ENCODE measurements at regions not wholly inside any gene's neighbourhood (a gene's known extent, or its start where the extent isn't known, plus 50 kb on each side); places are given as distances from the start of the nearest gene placed in this dataset.
"Not testable (repeated sequence)": the region's sequence is repeated elsewhere in the genome, so short reads cannot be mapped to it uniquely, and the experiment has no call there.

- no peak for DNase-seq (ENCODE audit: low read depth in 4 of 4, low spot score in 3 of 4)
These were observed 234.2 kb upstream of the SPOPL start for GRCh38 chr2:138267161-138267901.

GRCh38 chr2:138267902-138268254 is 233.7 kb upstream of the SPOPL start:
- peak in 1 of 4 donors; percentile 22 for DNase-seq (ENCODE audit: low read depth in 4 of 4, low spot score in 3 of 4)

- no peak for DNase-seq (ENCODE audit: low read depth in 4 of 4, low spot score in 3 of 4)
These were observed 231.8 kb upstream of the SPOPL start for GRCh38 chr2:138269765-138270164.

GRCh38 chr2:138271467-138271866 is 230.1 kb upstream of the SPOPL start:
- DNase-seq (ENCODE audit: low read depth in 4 of 4, low spot score in 3 of 4) = no peak

DNA sequence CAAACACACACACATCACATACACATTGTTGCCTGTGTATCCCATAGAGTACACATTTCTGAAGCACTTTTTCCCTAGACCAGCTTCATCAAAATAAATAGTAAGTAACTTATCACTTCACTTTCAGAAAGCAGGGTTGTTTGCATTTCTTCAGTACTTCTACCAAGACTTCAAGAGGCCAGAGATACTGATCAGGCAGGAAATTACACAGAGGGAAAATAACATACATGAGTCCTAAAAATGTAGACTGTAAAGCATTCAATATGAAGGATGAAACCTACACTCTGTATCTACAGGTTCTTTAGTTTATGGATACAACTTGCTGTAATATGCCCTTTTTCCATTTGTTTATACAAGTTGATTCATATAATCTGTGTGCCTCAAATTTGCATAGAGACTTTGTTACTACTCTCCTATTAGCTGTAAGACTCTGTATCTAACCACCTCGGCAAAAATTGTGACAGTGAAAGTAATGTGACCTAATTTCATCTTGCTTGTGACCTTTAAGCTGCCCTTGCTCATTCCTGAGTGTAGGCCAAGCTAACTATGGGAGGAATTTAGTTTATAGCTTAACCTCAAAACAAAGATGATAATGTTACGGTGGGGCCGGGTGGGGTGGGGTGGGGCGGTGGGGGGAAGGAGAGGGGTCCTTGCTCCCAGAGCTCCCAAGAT is 228.9 kb upstream of the SPOPL start:
- DNase-seq (ENCODE audit: low read depth in 4 of 4, low spot score in 3 of 4) = no peak

DNA sequence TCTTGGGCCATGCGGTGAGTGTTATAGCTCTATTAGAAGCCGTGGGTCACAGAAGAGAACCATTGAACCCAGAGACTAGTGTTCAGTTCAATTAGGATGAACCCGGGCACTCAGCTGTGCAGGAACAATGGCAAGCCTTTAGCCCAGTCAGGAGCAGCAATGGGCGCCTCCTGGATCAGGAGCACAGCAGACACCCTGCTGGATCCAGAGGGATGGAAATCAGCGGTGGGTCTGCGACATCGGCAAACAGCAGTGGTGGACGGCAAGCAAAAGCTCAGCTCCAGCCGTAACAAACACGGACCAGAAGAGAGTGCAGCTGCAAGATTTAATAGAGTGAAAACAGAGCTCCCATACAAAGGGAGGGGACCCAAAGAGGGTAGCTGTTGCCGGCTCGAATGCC is 228.3 kb upstream of the SPOPL start:
- not testable (repeated sequence) for DNase-seq (ENCODE audit: low read depth in 4 of 4, low spot score in 3 of 4)

DNA sequence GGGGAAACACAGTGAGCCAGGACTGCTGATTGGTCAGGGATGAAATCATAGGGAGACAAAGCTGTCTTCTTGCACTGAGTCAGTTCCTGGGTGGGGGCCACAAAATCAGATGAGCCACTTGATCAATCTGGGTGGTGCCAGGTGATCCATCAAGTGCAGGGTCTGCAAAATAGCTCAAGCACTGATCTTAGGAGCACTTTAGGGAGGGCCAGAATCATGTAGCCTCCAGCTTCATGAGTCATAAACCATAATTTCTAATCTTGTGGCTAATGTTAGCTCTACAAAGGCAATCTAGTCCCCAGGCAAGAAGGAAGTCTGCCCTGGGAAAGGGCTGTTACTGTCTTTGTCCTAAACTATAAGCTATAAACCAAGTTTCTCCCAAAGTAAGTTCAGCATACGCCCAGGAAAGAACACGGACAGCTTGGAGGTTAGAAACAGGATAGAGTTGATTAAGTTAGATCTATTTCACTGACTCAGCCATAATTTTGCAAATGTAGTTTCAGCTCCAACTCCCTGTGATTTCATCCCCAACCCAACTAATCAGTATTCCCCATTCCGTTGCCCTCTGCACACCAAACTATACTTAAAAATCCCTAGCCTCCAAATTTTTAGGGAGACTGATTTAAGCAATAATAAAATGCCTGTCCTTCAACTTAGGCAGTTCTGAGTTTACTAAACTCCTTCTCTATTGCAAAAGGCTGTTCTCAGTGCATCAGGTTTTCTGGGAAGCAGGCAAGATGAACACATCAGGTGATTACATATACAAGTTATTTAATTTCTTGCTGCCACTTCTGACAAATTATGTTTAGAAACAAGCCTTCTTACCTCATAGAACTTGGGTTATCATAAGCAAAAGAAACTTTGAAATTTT is 226.9 kb upstream of the SPOPL start:
- no peak for DNase-seq (ENCODE audit: low read depth in 4 of 4, low spot score in 3 of 4)

- no peak for DNase-seq (ENCODE audit: low read depth in 4 of 4, low spot score in 3 of 4)
These were observed 226.3 kb upstream of the SPOPL start for GRCh38 chr2:138275292-138275690.

DNA sequence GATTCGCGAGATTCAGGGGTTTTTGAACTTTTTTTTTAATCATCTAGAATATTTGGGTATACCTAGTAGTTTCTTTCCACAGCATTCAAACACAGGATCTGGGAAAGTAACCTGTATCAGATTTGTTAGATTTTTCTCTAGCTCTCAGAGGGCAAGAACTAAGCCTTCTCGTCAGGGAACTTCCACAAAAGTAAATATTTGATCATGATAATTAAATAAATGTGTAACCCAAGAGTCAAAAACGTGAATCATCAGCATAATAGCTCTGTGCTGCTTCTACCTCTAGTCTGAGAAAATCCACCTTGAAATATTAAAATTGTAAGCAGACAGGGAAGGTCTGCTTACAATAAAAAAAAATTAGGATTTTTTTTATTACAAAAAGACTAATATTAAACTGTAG is 225.7 kb upstream of the SPOPL start:
- no peak for DNase-seq (ENCODE audit: low read depth in 4 of 4, low spot score in 3 of 4)

GRCh38 chr2:138276339-138276738 is 225.2 kb upstream of the SPOPL start:
- no peak for DNase-seq (ENCODE audit: low read depth in 4 of 4, low spot score in 3 of 4)

DNA sequence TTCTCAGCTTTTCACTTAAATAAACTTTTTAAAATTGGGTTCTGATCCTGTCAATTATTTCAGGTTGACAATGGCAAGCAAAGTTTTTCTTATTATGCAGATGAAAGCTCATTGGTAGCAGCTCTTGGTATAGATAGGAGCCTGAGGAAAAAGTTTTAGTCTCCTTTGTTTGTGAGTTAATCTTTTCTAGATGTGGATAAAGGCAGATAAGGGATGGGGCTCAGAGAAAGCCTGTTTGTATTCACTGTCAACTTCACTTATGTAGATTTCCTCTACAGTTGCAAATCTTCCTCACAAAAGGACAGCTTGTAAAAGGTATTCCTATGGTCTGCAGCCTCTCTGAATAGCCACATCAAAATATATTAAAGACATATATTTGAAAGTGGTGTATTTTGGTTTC is 224.5 kb upstream of the SPOPL start:
- DNase-seq (ENCODE audit: low read depth in 4 of 4, low spot score in 3 of 4) = no peak

- DNase-seq (ENCODE audit: low read depth in 4 of 4, low spot score in 3 of 4) = no peak
These were observed 221.7 kb upstream of the SPOPL start for GRCh38 chr2:138279871-138280270.

- no peak for DNase-seq (ENCODE audit: low read depth in 4 of 4, low spot score in 3 of 4)
These were observed 220.4 kb upstream of the SPOPL start for GRCh38 chr2:138280999-138281695.

GRCh38 chr2:138282014-138282672 is 219.4 kb upstream of the SPOPL start:
- no peak for DNase-seq (ENCODE audit: low read depth in 4 of 4, low spot score in 3 of 4)

- DNase-seq (ENCODE audit: low read depth in 4 of 4, low spot score in 3 of 4) = no peak
These were observed 209.8 kb upstream of the SPOPL start for GRCh38 chr2:138291805-138292204.

DNA sequence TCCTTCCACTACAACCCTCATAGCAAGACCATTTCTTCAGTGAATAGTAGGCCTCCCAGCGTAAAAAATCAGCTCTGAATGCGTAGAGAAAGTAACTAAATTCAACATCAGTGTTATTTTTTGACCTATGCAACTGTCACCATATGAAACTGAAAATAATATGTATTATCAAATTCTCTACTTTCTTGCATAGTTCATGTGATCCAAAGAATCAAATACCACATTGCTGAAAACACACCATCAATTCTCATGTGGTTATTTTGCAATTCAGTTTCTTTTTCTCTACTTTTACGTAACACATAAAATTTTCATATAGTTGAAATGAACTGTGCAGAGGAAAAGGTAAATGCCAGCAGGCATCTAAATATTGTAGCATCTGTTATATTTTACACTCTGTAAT is 208.5 kb upstream of the SPOPL start:
- DNase-seq (ENCODE audit: low read depth in 4 of 4, low spot score in 3 of 4) = no peak

DNA sequence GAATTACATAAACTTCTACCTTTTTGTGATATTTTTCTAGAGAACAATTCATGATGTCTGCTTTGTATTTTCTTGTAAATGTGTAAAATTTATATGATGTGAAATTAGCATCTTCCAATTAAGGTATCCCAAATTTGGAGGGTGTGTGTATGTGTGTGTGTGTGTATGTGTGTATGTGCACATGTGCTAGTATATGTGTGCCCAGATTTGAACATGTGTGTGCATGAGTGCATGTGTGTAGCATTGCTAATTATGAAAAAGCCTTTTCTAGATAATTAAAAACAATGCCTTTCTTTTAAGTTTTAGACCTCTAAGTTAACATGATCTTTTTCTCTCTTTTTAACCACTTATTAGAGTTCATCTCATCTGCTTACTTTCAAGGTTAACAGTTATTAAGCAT is 208.0 kb upstream of the SPOPL start:
- DNase-seq (ENCODE audit: low read depth in 4 of 4, low spot score in 3 of 4) = no peak

DNA sequence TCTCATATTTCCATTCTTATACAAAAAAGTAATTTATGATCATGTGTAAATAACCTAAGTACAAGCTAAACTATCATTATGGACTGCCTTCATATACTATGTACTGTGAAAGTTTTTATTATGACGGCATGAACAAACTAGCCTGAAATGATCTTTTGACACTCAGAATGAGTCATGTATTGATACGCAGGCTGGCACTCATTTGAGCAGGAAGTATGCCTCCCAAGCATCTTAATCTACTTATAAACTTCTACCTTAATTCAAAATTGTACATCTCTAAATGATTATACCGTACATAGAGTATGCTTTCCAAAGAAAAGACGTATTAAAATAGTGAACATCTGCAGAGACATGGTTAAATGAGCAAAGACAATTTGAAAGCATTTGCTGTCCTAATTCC is 207.1 kb upstream of the SPOPL start:
- DNase-seq (ENCODE audit: low read depth in 4 of 4, low spot score in 3 of 4) = no peak

DNA sequence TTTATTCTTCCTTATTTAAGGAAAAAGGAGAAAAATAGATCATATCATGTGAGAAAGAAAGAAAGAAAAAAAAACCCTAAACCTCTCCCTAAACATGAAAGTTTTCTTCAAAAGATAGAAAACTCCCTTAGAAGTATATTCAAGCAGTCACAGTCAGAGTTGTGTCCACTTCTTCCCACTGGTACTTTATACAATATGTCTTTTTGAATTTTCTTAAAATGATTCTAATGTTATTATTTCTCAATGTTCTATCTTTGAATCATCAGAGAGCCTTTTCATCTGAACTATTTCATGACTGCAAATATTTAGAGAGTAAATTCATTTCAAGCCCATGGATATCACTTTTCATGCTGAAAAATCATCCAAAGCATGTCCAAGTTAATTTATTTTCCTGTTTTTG is 205.2 kb upstream of the SPOPL start:
- DNase-seq (ENCODE audit: low read depth in 4 of 4, low spot score in 3 of 4) = no peak

GRCh38 chr2:138298120-138298814 is 203.3 kb upstream of the SPOPL start:
- no peak for DNase-seq (ENCODE audit: low read depth in 4 of 4, low spot score in 3 of 4)
